ENCODE measurements at regions not wholly inside any gene's neighbourhood (a gene's known extent, or its start where the extent isn't known, plus 50 kb on each side); places are given as distances from the start of the nearest gene placed in this dataset.

DNA sequence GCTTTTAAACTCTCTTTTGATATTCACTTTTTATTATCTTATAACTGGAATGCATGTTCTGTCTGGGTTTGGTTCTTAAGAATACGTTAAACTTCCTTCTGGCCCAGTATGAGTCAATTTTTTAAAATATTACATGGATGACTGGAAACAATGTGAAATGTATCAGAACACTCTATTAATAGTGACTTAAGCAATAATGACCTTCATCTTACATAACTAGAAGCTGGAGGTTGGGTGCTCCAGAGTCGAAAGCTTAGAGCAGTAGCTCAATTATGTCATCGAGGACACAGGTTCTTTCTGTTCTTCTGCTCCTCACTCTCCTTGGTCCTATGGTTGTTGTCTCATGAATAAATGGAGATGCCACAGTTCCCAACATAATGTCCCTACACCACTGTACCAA is 91.6 kb upstream of the FOXD3 start:
- ATAC-seq (no peak), DNase-seq (no peak)
- H3K4me1 ChIP-seq: no peaks in the 10 kb centered on the region
- no peak overlapping the region for H3K4me3 ChIP-seq
- TF ChIP-seq, protein P1, sequence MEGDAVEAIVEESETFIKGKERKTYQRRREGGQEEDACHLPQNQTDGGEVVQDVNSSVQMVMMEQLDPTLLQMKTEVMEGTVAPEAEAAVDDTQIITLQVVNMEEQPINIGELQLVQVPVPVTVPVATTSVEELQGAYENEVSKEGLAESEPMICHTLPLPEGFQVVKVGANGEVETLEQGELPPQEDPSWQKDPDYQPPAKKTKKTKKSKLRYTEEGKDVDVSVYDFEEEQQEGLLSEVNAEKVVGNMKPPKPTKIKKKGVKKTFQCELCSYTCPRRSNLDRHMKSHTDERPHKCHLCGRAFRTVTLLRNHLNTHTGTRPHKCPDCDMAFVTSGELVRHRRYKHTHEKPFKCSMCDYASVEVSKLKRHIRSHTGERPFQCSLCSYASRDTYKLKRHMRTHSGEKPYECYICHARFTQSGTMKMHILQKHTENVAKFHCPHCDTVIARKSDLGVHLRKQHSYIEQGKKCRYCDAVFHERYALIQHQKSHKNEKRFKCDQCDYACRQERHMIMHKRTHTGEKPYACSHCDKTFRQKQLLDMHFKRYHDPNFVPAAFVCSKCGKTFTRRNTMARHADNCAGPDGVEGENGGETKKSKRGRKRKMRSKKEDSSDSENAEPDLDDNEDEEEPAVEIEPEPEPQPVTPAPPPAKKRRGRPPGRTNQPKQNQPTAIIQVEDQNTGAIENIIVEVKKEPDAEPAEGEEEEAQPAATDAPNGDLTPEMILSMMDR (IDR thresholded peaks at IDR 0.05): no peak
- no peaks in the 10 kb centered on the region for H3K27me3 ChIP-seq (ENCODE audit: low read depth)
- H3K9me3 ChIP-seq: peaks cover 6% of the 10 kb centered on the region
- no peaks in the 10 kb centered on the region for H3K36me3 ChIP-seq
- intact Hi-C loops (cut with DNase I): no loop called here
- H3K27ac ChIP-seq: no peak overlapping the region

DNA sequence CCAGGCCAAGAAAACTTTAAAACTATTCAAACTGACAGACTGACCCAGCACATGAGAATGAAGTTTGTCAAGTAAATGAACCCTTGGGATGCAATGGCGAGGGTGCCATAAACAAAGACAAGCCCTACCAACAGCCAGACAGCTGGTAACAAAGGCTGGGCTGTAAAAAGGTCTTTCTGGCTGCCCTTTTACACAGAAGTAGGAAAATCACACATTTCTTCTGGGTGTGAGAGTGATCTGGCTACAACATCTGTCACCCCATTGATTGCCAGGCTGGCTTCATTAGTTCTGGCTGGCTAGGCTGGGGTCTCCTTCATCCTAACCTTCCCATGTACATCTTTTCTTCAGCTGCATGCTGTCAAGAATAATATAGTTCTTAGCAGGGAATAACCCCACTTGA is 83.6 kb upstream of the FOXD3 start:
- ATAC-seq: no peak
- H3K27me3 ChIP-seq (ENCODE audit: low read depth): no peaks in the 10 kb centered on the region
- TF ChIP-seq, protein P1 (IDR thresholded peaks at IDR 0.05): no peak
- H3K4me3 ChIP-seq: no peak overlapping the region
- peaks cover 6% of the 10 kb centered on the region for H3K9me3 ChIP-seq
- H3K4me1 ChIP-seq: no peaks in the 10 kb centered on the region
- H3K36me3 ChIP-seq: no peaks in the 10 kb centered on the region
- intact Hi-C loops (cut with DNase I): no loop called here
- no peak for DNase-seq
- H3K27ac ChIP-seq: no peak overlapping the region

DNA sequence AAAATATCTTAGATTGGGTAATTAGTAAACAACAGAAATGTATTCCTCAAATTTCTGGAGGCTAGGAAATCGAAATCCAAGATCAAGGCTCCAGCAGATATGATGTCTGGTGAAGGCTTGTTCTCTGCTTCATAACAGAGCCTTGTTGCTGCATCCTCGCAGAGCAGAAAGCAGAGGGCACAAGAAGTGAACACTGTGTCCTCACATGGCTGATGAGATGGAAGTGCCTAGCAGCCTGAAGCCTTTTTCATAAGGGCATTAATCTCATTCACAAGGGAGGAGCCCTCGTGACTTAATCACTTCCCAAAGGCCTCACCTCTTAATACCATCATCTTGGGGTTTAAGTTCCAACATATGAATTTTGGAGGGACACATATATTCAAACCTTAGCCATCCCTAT is 77.2 kb upstream of the FOXD3 start:
- H3K27me3 ChIP-seq (ENCODE audit: low read depth): no peaks in the 10 kb centered on the region
- intact Hi-C loops (cut with DNase I): no loop called here
- TF ChIP-seq, protein P1 (IDR thresholded peaks at IDR 0.05): no peak
- ATAC-seq (no peak), DNase-seq (no peak)
- no peaks in the 10 kb centered on the region for H3K9me3 ChIP-seq
- H3K4me3 ChIP-seq: no peak overlapping the region
- H3K4me1 ChIP-seq: no peaks in the 10 kb centered on the region
- H3K36me3 ChIP-seq: no peaks in the 10 kb centered on the region
- H3K27ac ChIP-seq: no peak overlapping the region

DNA sequence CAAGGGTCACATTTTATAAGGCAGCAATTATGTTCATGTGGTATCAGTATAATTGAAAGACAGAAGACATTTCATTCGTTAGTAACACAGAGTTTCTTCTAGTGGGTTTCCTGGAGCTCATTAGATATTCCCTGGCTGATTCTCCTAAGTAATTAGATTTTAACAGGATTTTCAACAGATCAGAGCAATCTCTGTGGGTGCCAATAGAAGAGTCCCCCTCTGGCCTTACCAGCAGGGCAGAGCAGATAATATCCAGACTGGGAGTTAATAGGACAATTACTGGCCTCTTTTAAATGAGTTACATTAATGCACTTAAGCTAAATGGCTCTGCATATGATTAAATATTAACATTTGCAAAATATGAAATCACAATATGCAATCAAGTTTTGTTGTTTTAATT is 74.2 kb upstream of the FOXD3 start:
- ATAC-seq (no peak), DNase-seq (no peak)
- Histone ChIP-seq H3K36me3 (no peaks in the 10 kb centered on the region), H3K4me1 (no peaks in the 10 kb centered on the region), H3K9me3 (no peaks in the 10 kb centered on the region), H3K4me3 (no peak overlapping the region), H3K27ac (no peak overlapping the region), H3K27me3 (ENCODE audit: low read depth) (no peaks in the 10 kb centered on the region)
- TF ChIP-seq, protein P1 (IDR thresholded peaks at IDR 0.05): no peak
- intact Hi-C loops (cut with DNase I): no loop called here

DNA sequence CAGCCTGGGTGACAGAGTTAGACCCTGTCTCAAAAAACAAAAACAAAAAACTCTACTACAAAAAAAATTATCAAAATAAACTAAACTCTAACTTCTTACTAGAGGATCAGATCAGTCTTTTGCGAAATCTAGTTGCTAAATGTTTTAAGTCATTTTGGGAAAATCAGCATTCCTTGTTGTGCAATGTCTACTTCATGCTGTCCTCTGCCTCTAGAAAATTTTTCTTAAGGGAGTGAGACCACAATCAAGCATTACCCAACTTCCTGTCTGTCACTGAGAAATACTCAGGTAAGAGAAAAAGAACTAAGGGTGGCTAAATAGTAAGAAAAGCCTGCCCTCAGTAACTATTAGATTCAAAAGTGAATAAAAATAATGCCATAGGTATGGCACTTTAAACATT is 67.2 kb upstream of the FOXD3 start:
- H3K36me3 ChIP-seq: no peaks in the 10 kb centered on the region
- no peaks in the 10 kb centered on the region for H3K27me3 ChIP-seq (ENCODE audit: low read depth)
- ATAC-seq (peak; percentile 34 to 54), DNase-seq (no peak)
- H3K27ac ChIP-seq: no peak overlapping the region
- H3K4me3 ChIP-seq: no peak overlapping the region
- no peaks in the 10 kb centered on the region for H3K9me3 ChIP-seq
- H3K4me1 ChIP-seq: no peaks in the 10 kb centered on the region
- TF ChIP-seq, protein P1 (IDR thresholded peaks at IDR 0.05): no peak
- intact Hi-C loops (cut with DNase I): no loop called here

All from lower lobe of right lung (tissue), 2 donors.